Left lung (tissue), 4 donors: ENCODE measurements at regions not wholly inside any gene's neighbourhood (a gene's known extent, or its start where the extent isn't known, plus 50 kb on each side); places are given as distances from the start of the nearest gene placed in this dataset.

ENCODE experiments used
- ATAC-seq: fragments of 200-7000 bp; cut with Tn5 transposase; one replicate; pipeline ENCODE4 v1.9.1; 2020; ENCODE audit warnings: moderate library complexity
- DNase-seq, 4 donors: peaks; one replicate each; pipeline ENCODE4 v3.0.0-alpha.2; 2013 to 2020
- H3K27ac ChIP-seq, 2 donors: fragments of 200-600 bp; sonication (generic) in 1 of 2; one replicate each; pipeline versions ENCODE4 v1.5.0 to v1.8.0; 2020 to 2021
- H3K27me3 ChIP-seq, 2 donors: fragments of 200-600 bp; sonication (generic) in 1 of 2; one replicate each; pipeline versions ENCODE4 v1.5.0 to v1.8.0; 2020 to 2021
- H3K36me3 ChIP-seq, 2 donors: fragments of 200-600 bp; sonication (generic) in 1 of 2; one replicate each; pipeline versions ENCODE4 v1.5.0 to v1.8.0; 2020 to 2021
- H3K4me1 ChIP-seq, 2 donors: fragments of 200-600 bp; one replicate each; pipeline ENCODE4 v1.8.0; 2021
- H3K4me3 ChIP-seq, 2 donors: fragments of 200-600 bp; sonication (generic) in 1 of 2; one replicate each; pipeline versions ENCODE4 v1.5.0 to v1.8.0; 2020 to 2021; ENCODE audit warnings: mild to moderate bottlenecking in 1 of 2
- H3K9me3 ChIP-seq, 2 donors: fragments of 200-600 bp; sonication (generic) in 1 of 2; one replicate each; pipeline versions ENCODE4 v1.5.0 to v1.8.0; 2020 to 2021
- intact Hi-C, 2 donors: fragments of 100-400 bp; cut with DNase I; formaldehyde crosslinking; loops; one replicate each; pipeline versions ENCODE4 v1.11.2 to v1.14.2; 2022
- TF ChIP-seq, protein P1 (sequence below), 2 donors: fragments of 200-600 bp; sonication (generic) in 1 of 2; IDR thresholded peaks; one replicate each; pipeline versions ENCODE4 v1.5.0 to v1.8.0; 2021; ENCODE audit warnings: antibody characterized with exemption in 2 of 2
- donor health status: DM: no; HTN: yes; CAD: no.
- donor health status: DM: no; HTN: no; CAD: no.

DNA sequence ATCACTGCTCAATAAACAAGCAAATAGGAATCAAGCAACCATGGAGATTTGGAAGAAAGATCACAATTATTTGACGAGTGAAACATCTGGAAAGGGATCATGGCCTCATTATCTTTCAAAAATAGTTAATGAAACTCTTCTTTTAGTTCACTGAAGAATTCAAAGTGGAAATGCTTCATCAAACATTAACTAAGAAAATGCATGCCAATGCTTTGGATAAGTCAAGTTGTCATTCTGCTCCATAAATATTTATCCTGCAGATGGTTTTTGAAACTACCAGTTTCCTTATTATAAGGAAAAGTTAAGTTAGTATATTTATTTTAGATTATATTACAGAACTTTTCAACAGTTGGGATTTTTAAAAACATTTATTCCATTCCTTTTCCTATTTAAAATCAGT, 206.5 kb upstream of the ADGRL2 start:
- Histone ChIP-seq H3K4me1 (no peaks in the 10 kb centered on the region), H3K27ac (no peak overlapping the region), H3K4me3 (no peak overlapping the region), H3K9me3 (no peaks in the 10 kb centered on the region), H3K36me3 (no peaks in the 10 kb centered on the region), H3K27me3 (no peaks in the 10 kb centered on the region)
- TF ChIP-seq, protein P1, sequence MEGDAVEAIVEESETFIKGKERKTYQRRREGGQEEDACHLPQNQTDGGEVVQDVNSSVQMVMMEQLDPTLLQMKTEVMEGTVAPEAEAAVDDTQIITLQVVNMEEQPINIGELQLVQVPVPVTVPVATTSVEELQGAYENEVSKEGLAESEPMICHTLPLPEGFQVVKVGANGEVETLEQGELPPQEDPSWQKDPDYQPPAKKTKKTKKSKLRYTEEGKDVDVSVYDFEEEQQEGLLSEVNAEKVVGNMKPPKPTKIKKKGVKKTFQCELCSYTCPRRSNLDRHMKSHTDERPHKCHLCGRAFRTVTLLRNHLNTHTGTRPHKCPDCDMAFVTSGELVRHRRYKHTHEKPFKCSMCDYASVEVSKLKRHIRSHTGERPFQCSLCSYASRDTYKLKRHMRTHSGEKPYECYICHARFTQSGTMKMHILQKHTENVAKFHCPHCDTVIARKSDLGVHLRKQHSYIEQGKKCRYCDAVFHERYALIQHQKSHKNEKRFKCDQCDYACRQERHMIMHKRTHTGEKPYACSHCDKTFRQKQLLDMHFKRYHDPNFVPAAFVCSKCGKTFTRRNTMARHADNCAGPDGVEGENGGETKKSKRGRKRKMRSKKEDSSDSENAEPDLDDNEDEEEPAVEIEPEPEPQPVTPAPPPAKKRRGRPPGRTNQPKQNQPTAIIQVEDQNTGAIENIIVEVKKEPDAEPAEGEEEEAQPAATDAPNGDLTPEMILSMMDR (IDR thresholded peaks at IDR 0.05), result no peak
- intact Hi-C loops, result no loop called here
- ATAC-seq (no peak), DNase-seq (no peak)

DNA sequence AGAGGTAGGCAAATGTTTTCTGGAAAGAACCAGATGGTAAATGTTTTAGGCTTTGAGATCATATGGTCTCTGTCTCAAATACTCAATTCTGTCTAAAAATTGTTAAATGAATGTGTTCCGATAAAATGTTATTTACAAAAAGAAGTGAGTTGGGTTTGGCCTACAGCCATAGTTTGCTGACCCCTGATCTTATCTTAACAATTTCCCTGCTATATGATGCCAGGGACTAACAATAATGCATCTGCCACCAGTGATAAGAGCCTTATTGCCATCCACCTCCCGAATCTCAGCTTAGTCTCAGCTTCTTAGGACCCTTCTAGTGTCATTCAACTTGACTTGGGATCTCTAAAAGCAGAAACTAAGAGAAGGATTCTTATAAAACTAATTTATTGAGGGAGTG, 208.5 kb upstream of the ADGRL2 start:
- ATAC-seq, result no peak
- Histone ChIP-seq H3K4me1 (no peaks in the 10 kb centered on the region), H3K36me3 (no peaks in the 10 kb centered on the region), H3K9me3 (no peaks in the 10 kb centered on the region), H3K27ac (no peak overlapping the region), H3K27me3 (no peaks in the 10 kb centered on the region), H3K4me3 (no peak overlapping the region)
- intact Hi-C loops, result no loop called here
- TF ChIP-seq, protein P1 (IDR thresholded peaks at IDR 0.05), result no peak
- no peak for DNase-seq

DNA sequence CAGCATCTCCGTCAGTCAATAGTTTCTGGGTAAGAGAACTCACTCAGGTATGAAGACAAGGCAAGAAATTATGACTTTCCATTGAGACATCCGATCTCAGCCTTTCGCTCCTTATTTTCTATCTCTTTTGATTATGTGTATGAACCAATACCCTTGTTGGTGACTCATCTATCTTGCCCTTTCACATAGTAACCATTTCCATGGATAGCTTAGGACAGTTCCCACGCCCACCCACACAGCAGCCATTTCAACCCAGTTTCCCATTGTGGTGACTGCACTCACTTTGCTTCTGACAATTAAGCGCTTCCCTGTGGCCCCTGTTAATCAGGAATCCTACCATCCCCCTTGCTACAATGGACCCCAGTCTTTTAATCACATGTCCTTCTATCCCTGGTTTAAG, 210.6 kb upstream of the ADGRL2 start:
- TF ChIP-seq, protein P1 (IDR thresholded peaks at IDR 0.05), result no peak
- no peaks in the 10 kb centered on the region for H3K36me3 ChIP-seq

DNA sequence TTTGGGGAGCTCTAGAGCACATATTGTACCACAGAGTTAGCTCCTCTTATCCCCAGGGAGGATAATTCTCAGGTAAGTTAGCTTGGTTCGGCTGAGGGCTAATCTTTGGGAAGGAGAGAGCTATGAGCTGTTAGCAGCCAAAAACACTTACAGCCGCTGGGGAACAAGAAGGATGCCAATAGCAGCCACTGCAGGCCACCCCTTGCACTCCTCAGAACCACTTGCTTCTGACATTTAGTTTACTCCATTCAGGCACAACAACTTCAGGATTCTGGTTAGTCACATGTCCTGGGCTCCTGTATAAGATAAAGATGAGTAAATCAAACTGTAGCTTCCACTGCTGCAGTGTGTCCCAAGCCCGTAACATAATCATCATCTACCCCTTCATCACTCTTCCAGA, 212.6 kb upstream of the ADGRL2 start:
- Histone ChIP-seq H3K36me3 (no peaks in the 10 kb centered on the region), H3K27ac (no peak overlapping the region), H3K9me3 (no peaks in the 10 kb centered on the region), H3K4me3 (no peak overlapping the region), H3K27me3 (no peaks in the 10 kb centered on the region), H3K4me1 (peaks cover 0 to 6% of the 10 kb centered on the region in 2 donors)
- ATAC-seq (no peak), DNase-seq (no peak)
- TF ChIP-seq, protein P1 (IDR thresholded peaks at IDR 0.05), result no peak
- intact Hi-C loops, result no loop called here

More for the DNA sequence above, 210.6 kb upstream of the ADGRL2 start:
- intact Hi-C loops, result no loop called here
- Histone ChIP-seq H3K27ac (no peak overlapping the region), H3K4me3 (no peak overlapping the region), H3K9me3 (no peaks in the 10 kb centered on the region), H3K4me1 (no peaks in the 10 kb centered on the region), H3K27me3 (no peaks in the 10 kb centered on the region)
- no peak for ATAC-seq
- DNase-seq, result no peak

DNA sequence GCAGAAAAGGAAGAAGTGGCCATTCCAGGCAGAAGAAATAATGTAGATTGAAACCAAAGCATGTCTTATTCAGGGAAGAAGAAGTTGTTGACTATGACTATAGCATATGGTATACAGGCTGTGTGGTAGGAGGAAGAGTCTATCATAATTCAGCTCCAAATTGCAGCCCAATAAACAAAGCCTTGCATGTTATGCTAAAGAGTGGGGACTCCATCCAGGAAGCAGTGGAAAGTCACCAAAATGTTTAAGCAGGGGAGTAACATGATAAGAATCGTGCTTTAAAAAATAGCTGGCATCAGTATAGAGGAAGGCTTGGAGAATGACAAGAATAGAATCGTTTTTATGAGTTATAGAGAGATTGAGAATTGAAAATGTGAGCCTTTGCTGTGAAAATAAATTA, 213.3 kb upstream of the ADGRL2 start:
- TF ChIP-seq, protein P1 (IDR thresholded peaks at IDR 0.05), result no peak
- Histone ChIP-seq H3K36me3 (no peaks in the 10 kb centered on the region), H3K4me1 (peaks cover 0 to 12% of the 10 kb centered on the region in 2 donors), H3K27me3 (no peaks in the 10 kb centered on the region), H3K9me3 (no peaks in the 10 kb centered on the region), H3K27ac (no peak overlapping the region), H3K4me3 (no peak overlapping the region)
- intact Hi-C loops, result no loop called here
- ATAC-seq (no peak), DNase-seq (no peak)
